RCC 7860 (cell line): ENCODE measurements at regions not wholly inside any gene's neighbourhood (a gene's known extent, or its start where the extent isn't known, plus 50 kb on each side); places are given as distances from the start of the nearest gene placed in this dataset.
A peak's percentile ranks its signal among the peaks of the same experiment; 100 is the strongest.

Source experiments
- DNase-seq: peaks from one replicate; pipeline ENCODE4 v3.0.0-alpha.2; 2015; ENCODE audit warnings: low spot score
- FAIRE-seq: peaks from 2 replicates; lab custom pipeline; 2012; peaks lifted over from hg19 to GRCh38; lab: Jason Lieb, UNC

GRCh38 chr2:94939349-94939748 is 68.1 kb downstream of the TEKT4 start:
- DNase-seq (no peak), FAIRE-seq (no peak)

- DNase-seq (no peak), FAIRE-seq (no peak)
Observed at GRCh38 chr2:94947097-94948016, 76.1 kb downstream of the TEKT4 start.

GRCh38 chr2:94955702-94956101 is 69.8 kb upstream of the MAL start:
- DNase-seq (no peak), FAIRE-seq (no peak)

- FAIRE-seq (no peak), DNase-seq (peak; percentile 21)
Observed at GRCh38 chr2:94956797-94957391, 68.6 kb upstream of the MAL start.

- FAIRE-seq (no peak), DNase-seq (no peak)
Observed at GRCh38 chr2:94958245-94958644, 67.3 kb upstream of the MAL start.

- DNase-seq (no peak), FAIRE-seq (no peak)
Observed at GRCh38 chr2:94960266-94960665, 65.2 kb upstream of the MAL start.

GRCh38 chr2:94960751-94961150 is 64.8 kb upstream of the MAL start:
- DNase-seq (no peak), FAIRE-seq (no peak)

- no peak for DNase-seq
- FAIRE-seq: no peak
Observed at GRCh38 chr2:94964193-94964592, 61.3 kb upstream of the MAL start.

GRCh38 chr2:94966689-94967088 is 58.8 kb upstream of the MAL start:
- FAIRE-seq: no peak

GRCh38 chr2:94970353-94970752 is 55.2 kb upstream of the MAL start:
- FAIRE-seq: no peak
- no peak for DNase-seq

More at GRCh38 chr2:94966689-94967088, 58.8 kb upstream of the MAL start:
- DNase-seq: no peak
